Dermis blood vessel endothelial cell (primary cell): ENCODE measurements at regions not wholly inside any gene's neighbourhood (a gene's known extent, or its start where the extent isn't known, plus 50 kb on each side); places are given as distances from the start of the nearest gene placed in this dataset.
"Not testable (repeated sequence)": the region's sequence is repeated elsewhere in the genome, so short reads cannot be mapped to it uniquely, and the experiment has no call there.

ENCODE experiments used
- DNase-seq: peaks from one replicate; pipeline ENCODE4 v3.0.0; 2010

DNA sequence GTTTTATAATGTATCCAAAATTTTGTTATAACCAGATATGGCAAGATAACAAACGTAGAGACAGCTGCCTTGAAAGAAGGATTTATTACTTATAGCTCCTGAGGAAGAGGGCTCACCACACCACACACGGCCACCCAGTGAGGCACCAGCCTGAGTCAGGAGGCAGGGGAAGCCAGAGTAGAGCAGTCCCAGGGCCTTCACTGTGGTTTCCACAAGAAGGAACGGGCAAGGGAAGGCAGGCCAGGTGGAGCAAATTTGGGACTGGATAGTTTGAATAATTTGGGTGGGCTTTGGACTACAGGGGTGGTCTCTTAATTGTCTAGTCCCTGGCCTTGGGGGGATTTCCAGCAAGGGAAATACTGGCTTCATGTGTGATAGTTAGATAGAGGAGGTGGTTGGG, 72.5 kb downstream of the RRAGC start:
- no peak for DNase-seq

DNA sequence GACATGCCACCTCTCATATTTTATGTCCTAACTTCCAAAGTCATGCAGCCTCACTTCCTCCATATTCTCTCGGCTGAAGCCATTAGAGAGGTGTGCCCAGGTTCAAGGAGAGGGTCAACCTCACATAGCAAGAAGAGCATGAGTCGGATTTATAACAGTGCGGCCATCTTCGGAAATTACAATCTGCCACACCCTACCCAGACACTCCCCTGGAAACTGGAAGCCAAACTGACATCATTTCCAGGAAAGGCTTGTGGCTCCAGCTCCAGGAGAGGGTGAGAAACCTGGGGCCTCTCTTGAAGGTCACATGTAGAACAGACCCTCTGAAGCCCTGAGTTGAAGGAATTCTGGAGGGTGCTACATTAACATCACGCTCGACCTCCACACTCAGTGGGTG, 73.5 kb downstream of the RRAGC start:
- DNase-seq, result no peak

DNA sequence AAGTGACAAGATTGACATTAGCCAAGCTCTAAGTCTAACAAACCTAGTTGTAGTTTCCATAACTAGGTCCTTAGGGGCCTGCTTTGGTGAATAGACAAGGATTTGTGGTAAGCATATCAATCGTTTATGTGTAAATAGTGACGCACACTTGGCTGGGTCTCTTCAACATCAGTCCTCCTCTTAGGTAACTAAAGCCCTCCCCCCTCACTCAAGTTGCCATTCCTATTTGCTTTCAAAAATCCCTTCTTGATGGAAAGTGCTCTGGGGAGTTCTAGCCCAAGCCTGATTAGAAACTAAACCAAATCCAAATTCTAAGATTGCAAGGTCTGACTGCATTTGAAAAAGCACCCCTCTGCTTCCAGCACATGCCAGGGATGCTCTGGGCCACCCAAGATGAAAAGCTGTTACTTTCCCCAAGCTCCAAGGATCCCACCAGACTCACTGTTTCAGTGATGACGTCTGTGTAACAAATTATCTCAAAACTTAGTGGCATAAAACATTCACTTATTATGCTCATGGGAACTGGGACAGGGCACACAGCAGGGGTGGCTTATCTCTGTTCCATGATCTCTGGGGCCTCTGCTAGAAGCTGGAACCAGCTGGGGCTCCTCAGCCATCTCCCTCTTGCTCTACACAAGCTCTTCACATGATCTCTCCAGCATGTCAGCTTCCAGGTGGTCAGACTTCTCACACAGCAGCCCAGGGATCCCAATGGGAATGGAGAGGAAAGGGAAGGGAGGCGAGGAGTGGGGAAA, 74.1 kb downstream of the RRAGC start:
- DNase-seq, result no peak

DNA sequence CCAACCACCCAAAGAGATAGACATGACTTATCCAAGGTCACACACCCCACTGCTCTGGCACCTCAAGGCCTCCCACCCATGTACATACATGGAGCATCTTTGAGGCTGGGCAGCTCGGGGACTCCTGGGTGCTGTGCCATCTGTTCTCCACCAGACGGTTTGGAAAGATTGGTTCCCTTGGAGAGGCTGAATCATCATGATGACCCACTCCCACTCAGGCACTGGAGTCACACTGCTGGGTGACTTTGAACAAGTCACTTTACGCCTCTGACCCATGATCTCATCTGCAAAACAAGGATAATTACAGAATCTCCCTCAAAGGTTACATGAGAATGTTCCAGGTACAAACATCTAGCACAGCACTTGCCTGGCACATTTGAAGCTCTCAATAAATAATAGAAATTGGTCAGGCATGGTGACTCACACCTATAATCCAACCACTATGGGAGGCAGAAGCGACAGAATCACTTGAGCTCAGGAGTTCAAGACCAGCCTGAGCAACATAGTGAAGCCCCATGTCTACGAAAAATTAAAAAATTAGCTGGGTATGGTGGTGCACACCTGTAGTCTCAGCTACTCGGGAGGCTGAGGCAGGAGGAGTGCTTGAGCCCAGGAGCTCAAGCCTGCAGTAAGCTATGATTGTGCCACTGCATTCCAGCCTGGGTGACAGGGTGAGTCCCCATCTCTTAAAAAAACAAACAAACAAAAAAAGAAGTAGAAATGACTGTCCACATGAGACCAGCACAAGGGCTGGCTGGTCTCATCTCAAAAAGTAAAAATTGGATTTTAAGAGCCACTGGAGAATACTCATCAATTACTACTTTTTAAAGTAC, 74.9 kb downstream of the RRAGC start:
- DNase-seq, result no peak

DNA sequence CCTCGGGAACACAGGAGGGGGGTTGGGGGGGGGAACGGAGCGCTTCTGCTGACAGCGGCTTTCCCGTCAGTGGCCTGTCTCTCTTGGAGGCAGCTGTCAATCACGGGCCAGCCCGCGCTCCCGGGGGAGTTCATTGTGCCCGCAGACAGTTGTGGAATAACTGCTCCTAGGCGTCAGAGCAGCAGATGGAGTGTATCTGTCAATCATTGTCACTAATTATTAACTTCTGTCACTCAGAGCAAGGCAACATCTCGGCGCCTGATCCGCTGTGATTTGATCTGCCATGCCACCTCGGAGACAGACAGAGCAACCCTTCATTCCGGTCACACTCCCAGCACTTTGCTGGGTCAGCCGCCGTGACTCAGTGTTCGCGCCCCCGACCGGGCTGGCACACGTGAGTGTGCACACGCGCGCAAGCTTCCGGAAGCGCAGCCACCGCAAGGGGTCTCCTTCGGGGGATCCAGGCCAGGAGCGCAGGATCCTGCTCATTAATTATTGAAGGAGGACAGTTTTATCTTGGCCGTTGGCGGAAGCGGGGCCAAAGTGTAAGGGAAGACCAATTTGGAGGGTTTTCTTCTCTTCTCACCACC, 75.8 kb downstream of the RRAGC start:
- DNase-seq, result no peak

DNA sequence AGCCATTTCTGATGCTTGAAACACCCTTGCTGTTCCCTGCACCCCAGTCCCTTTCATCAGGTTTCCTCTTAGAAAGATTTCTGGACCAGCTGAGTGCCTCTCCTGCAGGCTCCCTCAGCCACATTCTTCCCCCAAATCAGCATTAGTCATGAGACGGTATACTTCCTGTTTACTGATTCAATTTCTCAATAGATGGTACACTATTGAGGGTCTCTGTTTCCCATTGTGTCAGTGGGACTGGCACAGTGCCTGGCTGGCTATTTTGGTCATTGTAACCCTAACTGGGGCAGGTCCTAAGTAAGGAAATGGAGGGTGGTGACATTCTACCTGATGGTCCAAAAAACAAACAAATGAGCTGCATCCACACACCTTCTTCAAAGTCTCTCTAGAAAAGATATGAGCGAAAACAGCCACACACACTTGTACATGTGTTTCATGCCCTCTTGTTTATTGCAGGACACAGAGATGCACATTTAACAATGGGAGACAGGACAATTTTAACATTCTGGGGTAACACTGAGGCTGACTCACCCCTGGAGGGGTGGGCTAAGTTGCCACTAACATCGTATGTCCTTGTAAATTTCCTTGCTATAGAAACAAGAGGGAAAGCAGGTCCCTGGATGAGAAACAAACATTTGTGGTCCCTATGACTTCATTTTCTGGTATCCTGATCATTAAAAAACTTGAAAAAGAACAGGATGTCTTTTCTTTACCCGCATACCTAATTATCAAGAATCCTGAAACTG, 77.5 kb downstream of the RRAGC start:
- DNase-seq, result no peak

DNA sequence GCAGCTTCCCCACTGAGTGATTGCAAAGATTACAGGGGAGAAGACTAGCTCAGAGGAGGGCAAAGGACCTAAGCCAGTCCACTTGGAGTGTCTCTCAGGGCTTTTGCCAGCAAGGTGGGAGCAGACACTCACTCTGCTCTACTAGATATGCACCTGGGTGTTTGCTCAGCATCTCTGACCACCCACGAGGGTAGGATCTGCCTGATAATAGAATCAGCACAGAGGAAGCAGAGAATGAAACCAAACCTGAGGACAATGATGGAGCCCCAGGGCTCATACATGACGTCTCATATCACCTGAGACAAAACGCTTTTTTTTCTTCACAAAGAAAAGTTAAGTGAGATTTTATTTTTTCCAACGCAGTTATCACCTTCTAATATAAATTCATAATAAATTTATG, 79.4 kb downstream of the RRAGC start:
- DNase-seq, result no peak

DNA sequence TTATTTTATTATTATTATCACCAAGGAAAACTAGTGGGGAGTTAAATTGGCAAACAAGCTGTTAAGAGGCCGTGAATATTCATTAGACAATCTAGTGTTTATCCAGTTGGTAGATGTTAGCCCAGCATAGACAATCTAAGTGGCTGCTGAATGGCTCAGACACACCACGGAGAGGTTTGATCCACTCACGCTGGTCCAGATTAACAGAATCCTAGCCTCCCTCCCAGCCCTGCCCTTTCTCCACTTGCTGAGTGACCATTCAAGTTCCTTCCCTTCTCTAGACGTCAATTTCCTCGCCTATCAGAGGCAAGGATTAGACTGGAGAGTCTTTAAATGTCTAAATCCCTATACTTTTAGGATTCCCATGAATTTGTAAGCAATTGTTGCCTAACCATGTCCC, 80.1 kb downstream of the RRAGC start:
- no peak for DNase-seq

DNA sequence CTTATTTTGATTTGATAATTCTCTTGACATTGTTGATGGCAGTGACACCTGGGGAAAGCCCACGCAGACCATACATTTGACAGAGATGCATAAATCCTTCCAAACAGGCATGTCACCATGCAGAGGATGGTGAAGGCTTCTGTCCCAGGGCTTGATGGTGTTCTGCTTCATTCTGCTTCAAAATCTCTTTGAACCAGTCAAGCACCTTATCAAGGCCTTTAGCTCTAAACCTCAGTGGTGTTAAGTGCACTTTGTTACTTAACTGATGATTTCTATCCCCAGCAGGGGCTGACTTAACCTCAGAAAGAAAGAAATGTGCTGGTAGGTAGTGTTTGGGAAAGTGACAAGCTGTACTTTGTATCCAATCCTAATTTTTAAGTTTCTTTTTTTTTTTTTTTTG, 81.1 kb downstream of the RRAGC start:
- DNase-seq, result no peak

DNA sequence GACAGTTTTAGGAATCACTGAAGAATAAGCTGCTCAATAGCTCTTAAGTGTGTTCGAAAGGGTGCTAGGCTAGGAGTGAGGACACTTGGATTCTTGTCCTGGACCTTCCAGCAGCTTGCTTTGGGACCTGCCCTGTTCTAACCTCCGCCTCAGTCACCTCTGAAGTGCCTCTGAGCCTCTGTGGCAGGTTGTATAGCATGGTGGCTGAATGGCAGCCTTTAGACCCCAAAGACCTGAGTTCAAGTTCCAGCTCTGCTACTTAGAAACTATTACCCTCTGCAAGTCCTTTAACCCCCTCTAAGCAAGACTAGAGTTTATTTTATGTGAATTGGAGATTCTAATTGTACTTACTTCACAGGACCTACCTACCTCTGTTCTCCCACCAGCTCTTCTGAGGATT, 81.5 kb downstream of the RRAGC start:
- DNase-seq, result no peak

DNA sequence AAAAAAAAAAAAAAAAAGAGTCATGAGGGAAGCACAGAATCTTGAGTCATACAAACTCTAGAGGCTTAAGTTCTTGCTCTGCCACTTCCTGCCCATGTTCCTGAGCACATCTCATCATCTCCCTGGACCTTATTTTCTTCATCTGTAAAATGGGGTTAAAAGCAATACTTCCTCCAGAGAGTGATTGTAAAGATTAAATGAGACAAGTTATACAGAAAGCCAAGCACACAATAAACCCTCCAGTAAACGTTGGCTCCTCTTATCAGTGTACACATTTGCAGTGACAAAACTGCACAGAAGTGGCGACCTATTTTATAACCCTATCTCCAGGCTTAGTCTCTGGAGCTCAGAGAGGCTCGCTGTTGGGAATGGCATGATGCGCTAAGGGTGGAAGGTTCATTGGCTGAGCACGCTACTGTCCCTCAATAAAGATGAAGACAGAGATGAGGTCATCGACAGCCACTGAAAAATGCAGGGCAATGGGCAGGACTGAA, 82.1 kb downstream of the RRAGC start:
- DNase-seq, result no peak

DNA sequence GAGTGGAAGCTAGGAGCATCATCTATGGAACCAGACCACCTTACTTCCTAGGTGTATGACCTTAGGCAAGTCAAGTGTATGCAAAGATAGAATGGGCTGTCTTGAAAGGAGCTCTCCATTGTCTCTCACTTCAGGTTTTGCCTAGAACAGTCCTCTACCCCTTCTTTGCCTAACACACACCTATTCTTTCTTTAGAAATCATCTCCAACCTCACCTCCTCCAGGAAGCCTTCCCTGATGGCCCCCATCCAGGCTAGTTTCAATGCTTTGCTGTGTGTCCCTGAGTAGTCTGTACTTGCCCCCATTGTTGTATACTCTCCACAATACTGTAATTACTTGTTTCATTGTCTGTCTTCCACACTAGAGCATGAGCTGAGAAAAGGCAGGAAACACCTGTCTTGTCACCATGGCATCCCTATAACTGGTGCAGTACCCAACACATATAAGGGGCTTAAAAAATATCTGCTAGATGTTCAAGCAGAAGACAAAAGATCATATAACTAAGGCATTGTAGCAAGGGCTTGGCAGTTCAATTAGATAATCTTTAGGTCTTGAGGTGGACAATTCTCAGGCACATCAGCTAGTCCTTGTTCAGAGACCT, 83.0 kb downstream of the RRAGC start:
- DNase-seq, result peak; percentile 39

DNA sequence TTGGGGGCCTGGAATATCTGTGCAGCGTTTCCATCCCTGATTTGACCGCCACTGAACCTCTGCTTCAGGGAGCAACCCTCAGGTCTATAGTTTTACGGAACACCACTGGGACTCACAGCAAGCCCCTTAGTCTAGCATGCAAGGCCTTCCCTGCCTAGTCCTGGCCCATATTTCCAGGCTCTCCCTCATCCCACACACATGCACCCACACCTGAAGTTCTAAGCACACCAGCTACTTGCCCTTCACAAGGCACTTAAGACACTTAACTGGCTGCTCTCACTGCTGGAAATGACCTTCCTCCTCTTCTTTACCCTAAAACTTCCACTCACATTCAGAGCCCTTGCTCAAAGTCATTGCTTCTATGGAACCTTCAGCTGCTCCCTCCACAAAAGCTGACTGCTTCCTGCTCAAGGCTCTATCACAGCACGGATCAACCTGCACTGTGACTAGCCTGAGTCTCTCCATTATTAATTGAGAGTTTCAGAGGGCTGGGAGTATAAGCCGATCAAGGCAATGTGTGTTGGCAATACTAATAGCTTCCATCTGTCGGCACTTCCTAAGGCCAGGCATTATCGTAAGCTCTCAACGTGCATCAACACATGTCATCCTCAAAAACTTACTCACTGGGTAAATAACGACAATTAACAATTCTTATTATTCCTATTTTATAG, 84.3 kb downstream of the RRAGC start:
- DNase-seq, result no peak

DNA sequence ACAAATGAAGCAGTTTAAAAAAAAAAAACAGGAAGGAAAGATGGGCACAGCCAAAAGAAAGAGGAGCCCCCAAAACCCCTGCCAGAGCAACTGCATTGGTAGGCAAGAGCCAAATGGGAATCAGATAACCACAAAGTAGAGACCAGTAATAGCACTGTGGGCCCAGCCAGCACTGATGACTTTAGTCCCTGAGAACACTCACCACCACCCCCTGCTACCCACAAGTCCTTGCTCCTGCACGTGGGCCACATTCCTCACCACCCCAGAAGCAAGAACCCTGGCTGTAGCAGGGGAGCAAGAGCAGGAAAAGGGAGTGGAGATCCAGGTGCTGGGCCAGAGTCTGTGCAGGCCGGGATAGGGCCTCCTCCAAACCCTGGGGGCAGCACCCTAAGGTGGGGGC, 86.1 kb downstream of the RRAGC start:
- DNase-seq, result no peak

DNA sequence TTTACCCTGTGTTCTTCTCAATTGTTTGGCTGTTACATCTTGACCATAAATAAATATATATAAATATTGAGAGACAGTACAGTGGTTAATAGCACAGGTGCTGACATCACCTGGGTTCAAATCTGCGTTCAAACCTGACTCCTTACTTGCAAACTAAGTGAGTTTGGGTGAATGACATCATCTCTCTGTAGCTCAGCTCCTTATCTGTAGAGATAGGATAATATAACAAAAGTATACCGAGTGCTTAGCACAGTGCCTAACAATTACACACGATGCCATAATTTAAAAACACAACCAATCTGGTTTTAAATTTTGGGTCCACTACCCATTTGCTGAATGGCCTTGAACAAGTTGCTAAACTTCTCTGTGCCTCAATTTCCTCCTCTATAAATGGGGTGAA, 86.6 kb downstream of the RRAGC start:
- DNase-seq, result no peak

DNA sequence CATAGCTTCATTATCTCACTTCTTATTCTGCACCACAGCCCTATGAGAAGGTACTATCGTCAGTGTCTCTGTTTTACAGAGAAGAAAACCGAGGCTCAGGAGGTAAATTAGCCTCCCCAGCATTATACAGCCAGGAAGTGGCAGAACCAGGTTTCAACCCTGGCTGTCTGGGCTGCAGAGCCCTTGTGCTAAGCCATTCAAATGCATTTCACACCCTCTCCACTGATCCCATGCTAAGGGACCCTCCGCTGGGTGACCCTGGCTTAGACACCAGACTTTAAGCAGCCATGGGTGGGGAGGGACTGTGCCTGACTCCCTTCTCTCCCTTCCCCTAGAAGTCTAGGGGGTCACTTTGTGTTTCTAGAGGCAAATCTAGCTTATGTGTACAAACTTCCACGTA, 87.5 kb downstream of the RRAGC start:
- DNase-seq, result no peak

DNA sequence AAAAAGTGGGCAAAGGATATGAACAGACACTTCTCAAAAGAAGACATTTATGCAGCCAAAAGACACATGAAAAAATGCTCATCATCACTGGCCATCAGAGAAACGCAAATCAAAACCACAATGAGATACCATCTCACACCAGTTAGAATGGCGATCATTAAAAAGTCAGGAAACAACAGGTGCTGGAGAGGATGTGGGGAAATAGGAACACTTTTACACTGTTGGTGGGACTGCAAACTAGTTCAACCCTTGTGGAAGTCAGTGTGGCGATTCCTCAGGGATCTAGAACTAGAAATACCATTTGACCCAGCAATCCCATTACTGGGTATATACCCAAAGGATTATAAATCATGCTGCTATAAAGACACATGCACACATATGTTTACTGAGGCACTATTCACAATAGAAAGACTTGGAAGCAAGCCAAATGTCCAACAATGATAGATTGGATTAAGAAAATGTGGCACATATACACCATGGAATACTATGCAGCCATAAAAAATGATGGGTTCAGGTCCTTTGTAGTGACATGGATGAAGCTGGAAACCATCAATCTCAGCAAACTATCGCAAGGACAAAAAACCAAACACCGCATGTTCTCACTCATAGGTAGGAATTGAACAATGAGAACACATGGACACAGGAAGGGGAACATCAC, 88.9 kb downstream of the RRAGC start:
- DNase-seq, result not testable (repeated sequence)

DNA sequence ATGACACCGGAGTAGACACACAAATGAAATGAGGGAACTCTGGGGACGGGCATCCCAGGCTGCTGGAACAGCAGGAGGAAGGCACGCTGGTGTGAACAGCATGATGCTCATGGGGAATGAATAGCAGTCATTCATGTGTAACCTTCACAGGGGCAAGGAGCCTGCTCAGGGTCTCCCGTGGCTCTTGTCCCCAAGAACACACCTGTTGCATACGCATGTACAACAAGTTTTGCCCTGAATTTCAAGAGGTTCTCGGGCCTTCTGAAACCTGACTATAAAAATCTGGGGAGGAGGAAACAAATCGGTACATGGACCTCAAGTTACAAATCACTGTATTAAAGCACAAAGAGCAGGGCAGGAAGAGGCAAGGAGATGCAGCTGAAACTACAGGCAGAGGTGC, 93.4 kb downstream of the RRAGC start:
- no peak for DNase-seq

DNA sequence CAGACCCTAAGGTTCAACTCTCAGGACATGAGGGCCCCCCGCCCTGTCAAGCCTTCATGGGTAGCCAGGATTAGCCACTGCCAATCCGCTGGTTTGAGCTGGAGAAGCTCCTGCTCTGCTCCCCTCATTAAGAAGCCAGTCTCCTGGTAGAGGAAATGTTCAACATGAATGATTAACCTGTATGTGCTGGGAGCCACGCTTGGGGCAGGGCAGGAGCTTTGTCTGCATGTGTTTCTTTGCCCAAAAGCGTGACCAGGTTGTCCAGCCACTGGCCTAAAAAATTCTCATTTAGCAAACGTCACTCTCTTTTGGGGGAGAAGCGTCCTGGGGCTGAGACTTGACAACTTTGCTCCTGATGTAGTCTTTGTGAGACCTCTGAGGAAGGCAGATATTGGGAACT, 96.5 kb downstream of the RRAGC start:
- no peak for DNase-seq

DNA sequence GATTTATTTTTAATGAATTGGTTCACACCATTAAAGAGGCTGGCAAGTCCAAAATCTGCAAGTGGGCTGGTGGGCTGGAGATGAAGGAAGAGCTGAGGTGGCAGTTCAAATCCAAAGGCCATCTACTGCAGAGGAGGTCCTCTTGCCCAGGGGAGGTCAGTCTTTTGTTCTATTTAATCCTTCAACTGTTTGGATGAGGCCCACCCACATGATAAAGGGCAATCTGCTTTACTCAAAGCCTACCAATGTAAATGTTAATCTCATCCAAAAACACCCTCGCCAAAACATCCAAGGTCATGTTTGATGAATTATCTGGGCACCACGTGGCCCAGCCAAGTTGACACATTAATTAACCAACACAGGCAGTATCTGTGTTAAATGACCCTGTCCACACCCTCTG, 99.0 kb downstream of the RRAGC start:
- no peak for DNase-seq

DNA sequence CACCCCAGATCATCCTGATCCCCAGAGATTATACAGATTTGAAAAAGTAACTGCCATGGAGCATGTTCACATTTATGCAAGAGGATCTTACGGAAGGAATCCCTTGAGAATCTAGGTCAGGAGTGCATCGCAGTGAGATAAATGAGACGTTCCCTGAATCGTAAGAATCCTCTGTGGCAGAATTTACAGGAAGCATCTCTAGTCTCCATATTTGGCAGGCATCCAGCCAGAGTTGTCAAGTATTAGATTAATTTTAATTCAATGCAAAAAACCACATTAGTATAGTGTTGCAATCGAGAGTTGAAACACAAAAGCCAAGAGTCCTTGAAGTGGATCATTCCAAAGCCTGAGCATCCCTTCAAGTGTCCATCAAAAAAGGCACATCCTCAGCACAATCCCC, 100.8 kb downstream of the RRAGC start:
- no peak for DNase-seq
